ENCODE measurements at regions not wholly inside any gene's neighbourhood (a gene's known extent, or its start where the extent isn't known, plus 50 kb on each side); places are given as distances from the start of the nearest gene placed in this dataset.

- no peak for FAIRE-seq
- no peak overlapping the region for H3K27ac ChIP-seq (ENCODE audit: control insufficient read depth, insufficient read depth, low read length)
Measured at GRCh38 chr5:73395256-73395655, 53.3 kb downstream of the FOXD1 start.

GRCh38 chr5:73394610-73395009 is 54.0 kb downstream of the FOXD1 start:
- H3K9me3 ChIP-seq (ENCODE audit: control insufficient read depth, low read depth, low read length), result no peaks in the 10 kb centered on the region
- H3K4me2 ChIP-seq (ENCODE audit: control insufficient read depth, extremely low read depth, insufficient read depth, low read depth, low read length), result no peak overlapping the region
- H3K4me1 ChIP-seq (ENCODE audit: control insufficient read depth, extremely low read depth, insufficient read depth, low read length), result no peaks in the 10 kb centered on the region
- no peaks in the 10 kb centered on the region for H3K36me3 ChIP-seq (ENCODE audit: control insufficient read depth in 2 of 2, extremely low read depth in 1 of 2, insufficient read depth in 2 of 2, low read length in 2 of 2)
- no peaks in the 10 kb centered on the region for H3K79me2 ChIP-seq (ENCODE audit: control insufficient read depth, insufficient read depth, low read length)
- no peak overlapping the region for H3K4me3 ChIP-seq (ENCODE audit: control insufficient read depth in 2 of 3, extremely low read depth in 1 of 3, insufficient read depth in 2 of 3, low read depth in 1 of 3, low read length in 3 of 3)
- TF ChIP-seq EZH2 (IDR thresholded peaks at IDR 0.05; ENCODE audit: low read length) (no peak), CTCF (optimal IDR thresholded peaks at IDR 0.05 in 1 of 3, IDR thresholded peaks at IDR 0.05 in 1 of 3, conservative IDR thresholded peaks at IDR 0.05 in 1 of 3; ENCODE audit: extremely low read depth in 1 of 3, insufficient read depth in 2 of 3, low read length in 3 of 3) (no peak)
- H2AFZ ChIP-seq (ENCODE audit: control insufficient read depth, low read length), result no peak overlapping the region
- H4K20me1 ChIP-seq (ENCODE audit: control insufficient read depth, extremely low read depth, insufficient read depth, low read length), result no peaks in the 10 kb centered on the region
- no peak overlapping the region for H3K9ac ChIP-seq (ENCODE audit: control insufficient read depth, extremely low read depth, insufficient read depth, low read length)
- no peak for FAIRE-seq
- no peaks in the 10 kb centered on the region for H3K27me3 ChIP-seq (ENCODE audit: control insufficient read depth, extremely low read depth, insufficient read depth, low read length)
- no peak for DNase-seq (ENCODE audit: low read depth, low spot score)
- no peaks in the 10 kb centered on the region for H3K9me1 ChIP-seq (ENCODE audit: control insufficient read depth, extremely low read depth, insufficient read depth, low read length)
- dilution Hi-C loops (cut with MboI; ENCODE audit: extremely low pct_ligation_motif_present, low sequenced_read_pairs), result no loop called here
- no peak overlapping the region for H3K27ac ChIP-seq (ENCODE audit: control insufficient read depth, insufficient read depth, low read length)

More at GRCh38 chr5:73395256-73395655, 53.3 kb downstream of the FOXD1 start:
- no peak overlapping the region for H3K4me3 ChIP-seq (ENCODE audit: control insufficient read depth in 2 of 3, extremely low read depth in 1 of 3, insufficient read depth in 2 of 3, low read depth in 1 of 3, low read length in 3 of 3)
- no peaks in the 10 kb centered on the region for H3K27me3 ChIP-seq (ENCODE audit: control insufficient read depth, extremely low read depth, insufficient read depth, low read length)
- no peak for DNase-seq (ENCODE audit: low read depth, low spot score)
- no peaks in the 10 kb centered on the region for H4K20me1 ChIP-seq (ENCODE audit: control insufficient read depth, extremely low read depth, insufficient read depth, low read length)
- no peaks in the 10 kb centered on the region for H3K79me2 ChIP-seq (ENCODE audit: control insufficient read depth, insufficient read depth, low read length)
- H2AFZ ChIP-seq (ENCODE audit: control insufficient read depth, low read length), result no peak overlapping the region
- H3K9ac ChIP-seq (ENCODE audit: control insufficient read depth, extremely low read depth, insufficient read depth, low read length), result no peak overlapping the region
- H3K4me2 ChIP-seq (ENCODE audit: control insufficient read depth, extremely low read depth, insufficient read depth, low read depth, low read length), result no peak overlapping the region
- no peaks in the 10 kb centered on the region for H3K9me3 ChIP-seq (ENCODE audit: control insufficient read depth, low read depth, low read length)
- no peaks in the 10 kb centered on the region for H3K36me3 ChIP-seq (ENCODE audit: control insufficient read depth in 2 of 2, extremely low read depth in 1 of 2, insufficient read depth in 2 of 2, low read length in 2 of 2)
- TF ChIP-seq EZH2 (IDR thresholded peaks at IDR 0.05; ENCODE audit: low read length) (no peak), CTCF (optimal IDR thresholded peaks at IDR 0.05 in 1 of 3, IDR thresholded peaks at IDR 0.05 in 1 of 3, conservative IDR thresholded peaks at IDR 0.05 in 1 of 3; ENCODE audit: extremely low read depth in 1 of 3, insufficient read depth in 2 of 3, low read length in 3 of 3) (no peak)
- no peaks in the 10 kb centered on the region for H3K4me1 ChIP-seq (ENCODE audit: control insufficient read depth, extremely low read depth, insufficient read depth, low read length)
- dilution Hi-C loops (cut with MboI; ENCODE audit: extremely low pct_ligation_motif_present, low sequenced_read_pairs), result no loop called here
- H3K9me1 ChIP-seq (ENCODE audit: control insufficient read depth, extremely low read depth, insufficient read depth, low read length), result no peaks in the 10 kb centered on the region
